ENCODE measurements at regions not wholly inside any gene's neighbourhood (a gene's known extent, or its start where the extent isn't known, plus 50 kb on each side); places are given as distances from the start of the nearest gene placed in this dataset.

- TF ChIP-seq GATA2 (IDR thresholded peaks at IDR 0.05; ENCODE audit: low read depth, low read length) = peak; percentile 53
- TF ChIP-seq GATA3 (IDR thresholded peaks at IDR 0.05; ENCODE audit: low read depth, low read length) = no peak
Observed at GRCh38 chr1:65704318-65704717, 88.4 kb upstream of the PDE4B start.

Measured in SH-SY5Y (cell line).